SK-N-SH (cell line): ENCODE measurements at regions not wholly inside any gene's neighbourhood (a gene's known extent, or its start where the extent isn't known, plus 50 kb on each side); places are given as distances from the start of the nearest gene placed in this dataset.

Source experiments
- EP300 ChIP-seq, 2 experiments: IDR thresholded peaks; 2 replicates each; pipeline versions ENCODE4 v1.4.0 to v1.6.1; 2012; ENCODE audit warnings: borderline replicate concordance in 1 of 2, low read depth in 1 of 2, low read length in 1 of 2
- POLR2AphosphoS5 ChIP-seq: IDR thresholded peaks from 2 replicates; pipeline ENCODE4 v1.6.1; 2012; ENCODE audit warnings: low read depth, low read length
- TF ChIP-seq, protein P1 (sequence below): fragments of 200-600 bp; sonication (generic); IDR thresholded peaks from 2 replicates; pipeline ENCODE4 v1.6.1; 2017; ENCODE audit warnings: antibody characterized with exemption, mild to moderate bottlenecking, moderate library complexity

DNA sequence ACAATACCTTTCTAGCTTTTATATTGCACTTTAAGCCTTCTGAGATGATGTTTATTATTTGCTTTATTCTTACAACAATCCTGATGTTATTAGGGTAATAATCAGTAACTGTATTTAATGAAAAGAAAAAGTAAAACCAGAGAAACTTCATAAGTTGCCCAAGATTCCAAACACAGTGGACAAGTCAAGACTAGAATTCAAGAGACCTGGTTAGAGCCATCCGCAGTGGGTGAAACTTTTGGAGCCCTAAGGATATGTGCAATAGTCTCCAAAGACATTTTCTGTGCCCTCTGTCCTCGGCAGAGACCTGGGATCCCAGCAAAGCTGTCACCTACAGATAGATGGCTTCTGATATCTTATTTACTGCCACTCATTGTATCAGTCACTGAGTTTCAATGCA, 106.8 kb upstream of the DPT start:
- TF ChIP-seq EP300 (IDR thresholded peaks at IDR 0.05; ENCODE audit: borderline replicate concordance in 1 of 2, low read depth in 1 of 2, low read length in 1 of 2): no peak
- TF ChIP-seq, protein P1, sequence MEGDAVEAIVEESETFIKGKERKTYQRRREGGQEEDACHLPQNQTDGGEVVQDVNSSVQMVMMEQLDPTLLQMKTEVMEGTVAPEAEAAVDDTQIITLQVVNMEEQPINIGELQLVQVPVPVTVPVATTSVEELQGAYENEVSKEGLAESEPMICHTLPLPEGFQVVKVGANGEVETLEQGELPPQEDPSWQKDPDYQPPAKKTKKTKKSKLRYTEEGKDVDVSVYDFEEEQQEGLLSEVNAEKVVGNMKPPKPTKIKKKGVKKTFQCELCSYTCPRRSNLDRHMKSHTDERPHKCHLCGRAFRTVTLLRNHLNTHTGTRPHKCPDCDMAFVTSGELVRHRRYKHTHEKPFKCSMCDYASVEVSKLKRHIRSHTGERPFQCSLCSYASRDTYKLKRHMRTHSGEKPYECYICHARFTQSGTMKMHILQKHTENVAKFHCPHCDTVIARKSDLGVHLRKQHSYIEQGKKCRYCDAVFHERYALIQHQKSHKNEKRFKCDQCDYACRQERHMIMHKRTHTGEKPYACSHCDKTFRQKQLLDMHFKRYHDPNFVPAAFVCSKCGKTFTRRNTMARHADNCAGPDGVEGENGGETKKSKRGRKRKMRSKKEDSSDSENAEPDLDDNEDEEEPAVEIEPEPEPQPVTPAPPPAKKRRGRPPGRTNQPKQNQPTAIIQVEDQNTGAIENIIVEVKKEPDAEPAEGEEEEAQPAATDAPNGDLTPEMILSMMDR: no peak
- no peak for TF ChIP-seq POLR2AphosphoS5
